Cardiac fibroblast (primary cell): ENCODE measurements at regions not wholly inside any gene's neighbourhood (a gene's known extent, or its start where the extent isn't known, plus 50 kb on each side); places are given as distances from the start of the nearest gene placed in this dataset.
"Not testable (repeated sequence)": the region's sequence is repeated elsewhere in the genome, so short reads cannot be mapped to it uniquely, and the experiment has no call there.

ENCODE experiments used
- DNase-seq, 2 donors: peaks; one replicate each; pipeline versions ENCODE4 v3.0.0 to v3.0.0-alpha.2; 2010; ENCODE audit warnings: low read depth in 2 of 2
- H3K4me3 ChIP-seq, 2 donors: replicated peaks in 1 of 2; 1 replicate in 1 of 2; 2 replicates in 1 of 2; pipeline ENCODE4 v1.5.1; 2011; ENCODE audit warnings: low read depth in 2 of 2, low read length in 2 of 2, mild to moderate bottlenecking in 2 of 2, moderate library complexity in 1 of 2
- CTCF ChIP-seq: IDR thresholded peaks from one replicate; pipeline ENCODE4 v1.5.1; 2011; ENCODE audit warnings: low read depth, mild to moderate bottlenecking, low read length, inconsistent platforms

DNA sequence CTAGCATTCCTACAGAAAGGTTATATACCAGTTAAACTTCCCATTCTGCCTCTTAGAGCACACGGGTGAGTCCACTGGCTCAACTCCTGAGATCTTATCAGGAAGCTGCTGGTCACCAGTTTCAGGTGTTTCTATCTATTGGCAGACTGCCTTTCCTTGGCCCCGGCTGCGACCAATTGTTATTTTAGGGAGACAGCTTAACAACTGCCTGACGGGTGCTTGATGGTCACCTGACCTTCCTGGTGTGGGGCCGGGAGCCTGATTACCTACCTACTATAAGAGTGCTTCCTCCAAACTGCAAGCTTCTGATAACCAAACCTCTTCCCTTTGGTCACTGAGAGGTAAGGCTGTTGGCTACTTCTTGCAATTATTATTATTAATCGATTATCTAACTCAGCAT lies 122.1 kb upstream of the XIRP2 start:
- no peak for TF ChIP-seq CTCF
- no peak for DNase-seq
- no peak overlapping the region for H3K4me3 ChIP-seq

DNA sequence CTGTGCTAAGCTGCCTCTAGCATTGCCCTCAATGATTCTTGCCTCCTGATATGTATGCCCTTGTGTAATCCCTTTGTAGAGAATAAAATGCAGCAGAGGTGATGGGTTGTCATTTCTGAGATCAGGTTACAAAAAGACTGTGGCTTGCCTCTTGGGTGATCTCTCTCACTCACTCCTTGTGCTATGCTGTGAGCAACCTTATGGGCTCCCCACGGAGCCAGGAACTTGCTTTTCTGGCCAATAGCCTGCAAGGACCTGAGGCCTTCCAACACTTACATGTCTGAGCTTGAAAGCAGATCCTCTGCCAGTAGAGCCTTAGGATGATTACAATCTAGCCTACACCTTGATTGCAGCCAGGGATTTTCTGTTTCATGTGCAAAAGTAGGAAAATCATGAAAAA lies 123.1 kb upstream of the XIRP2 start:
- H3K4me3 ChIP-seq: no peak overlapping the region
- no peak for TF ChIP-seq CTCF
- DNase-seq: no peak

DNA sequence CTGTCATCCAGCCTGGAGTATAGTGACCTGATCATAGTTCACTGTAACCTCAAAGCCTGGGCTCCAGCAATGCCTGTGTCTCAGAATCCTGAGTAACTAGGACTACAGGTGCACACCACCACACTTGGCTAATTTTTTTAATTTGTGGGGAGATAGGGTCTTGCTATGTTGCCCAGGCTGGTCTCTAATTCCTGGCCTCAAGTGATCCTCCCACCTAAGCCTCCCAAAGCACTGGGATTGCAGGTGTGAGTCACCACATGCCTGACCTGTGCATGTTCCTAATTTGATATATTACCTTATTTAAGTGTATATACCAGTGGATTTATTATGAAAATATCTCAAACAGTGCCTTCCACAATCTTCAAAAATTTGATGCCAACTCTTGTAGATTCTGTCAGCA lies 123.6 kb upstream of the XIRP2 start:
- H3K4me3 ChIP-seq: no peak overlapping the region
- TF ChIP-seq CTCF: no peak
- no peak for DNase-seq

- no peak overlapping the region for H3K4me3 ChIP-seq
- no peak for DNase-seq
- no peak for TF ChIP-seq CTCF
These were observed 124.1 kb upstream of the XIRP2 start for GRCh38 chr2:166764216-166764615.

- TF ChIP-seq CTCF: no peak
- H3K4me3 ChIP-seq: no peak overlapping the region
- peak in 1 of 2 donors; percentile 2 for DNase-seq
These were observed 125.5 kb upstream of the XIRP2 start for GRCh38 chr2:166762746-166763145.

DNA sequence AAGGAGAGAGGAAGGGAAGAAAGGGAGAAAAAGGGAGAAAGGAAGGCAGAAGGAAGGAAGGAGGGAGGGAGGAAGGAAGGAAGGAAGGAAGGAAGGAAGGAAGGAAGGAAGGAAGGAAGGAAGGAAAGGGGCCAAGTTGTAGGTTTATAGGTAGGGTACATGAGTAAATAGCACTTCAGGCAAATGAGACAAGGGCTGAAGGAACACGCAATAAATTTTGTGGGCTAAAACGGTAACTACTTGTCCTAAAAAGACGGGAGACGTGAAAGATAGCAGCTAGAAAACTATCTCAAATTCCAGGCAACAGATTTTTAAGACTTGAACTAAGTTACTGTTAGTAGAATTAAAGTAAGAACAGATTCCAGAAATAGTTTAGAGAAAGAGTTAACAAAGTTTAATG lies 129.3 kb upstream of the XIRP2 start:
- no peak overlapping the region for H3K4me3 ChIP-seq
- TF ChIP-seq CTCF: no peak
- DNase-seq: no peak

DNA sequence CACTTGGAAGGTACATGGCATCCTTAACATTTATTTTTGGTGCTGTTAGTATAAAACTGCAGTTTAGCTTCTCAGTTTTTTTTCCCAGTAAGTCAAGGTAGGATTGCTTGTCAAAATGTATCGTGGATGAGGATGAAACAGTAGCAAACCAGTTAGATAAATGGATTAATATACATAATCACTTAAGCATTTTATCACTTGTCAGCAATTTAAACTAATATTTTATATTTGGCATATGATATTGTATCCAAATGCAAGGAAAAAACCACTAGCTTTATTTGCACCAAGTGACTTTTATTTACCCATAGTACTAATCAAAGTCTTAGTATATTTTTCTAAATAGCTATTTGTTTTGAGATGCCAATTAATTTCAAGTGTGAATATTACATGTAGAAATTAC lies 137.7 kb upstream of the XIRP2 start:
- no peak for TF ChIP-seq CTCF
- DNase-seq: no peak
- H3K4me3 ChIP-seq: no peak overlapping the region

- DNase-seq, H3K4me3 ChIP-seq: not testable (repeated sequence)
These were observed 144.2 kb upstream of the XIRP2 start for GRCh38 chr2:166744117-166744516.

- H3K4me3 ChIP-seq: not testable (repeated sequence)
- DNase-seq: peak in 1 of 2 donors; percentile 3
These were observed 144.8 kb upstream of the XIRP2 start for GRCh38 chr2:166743482-166743881.
